ENCODE measurements at regions not wholly inside any gene's neighbourhood (a gene's known extent, or its start where the extent isn't known, plus 50 kb on each side); places are given as distances from the start of the nearest gene placed in this dataset.

DNA sequence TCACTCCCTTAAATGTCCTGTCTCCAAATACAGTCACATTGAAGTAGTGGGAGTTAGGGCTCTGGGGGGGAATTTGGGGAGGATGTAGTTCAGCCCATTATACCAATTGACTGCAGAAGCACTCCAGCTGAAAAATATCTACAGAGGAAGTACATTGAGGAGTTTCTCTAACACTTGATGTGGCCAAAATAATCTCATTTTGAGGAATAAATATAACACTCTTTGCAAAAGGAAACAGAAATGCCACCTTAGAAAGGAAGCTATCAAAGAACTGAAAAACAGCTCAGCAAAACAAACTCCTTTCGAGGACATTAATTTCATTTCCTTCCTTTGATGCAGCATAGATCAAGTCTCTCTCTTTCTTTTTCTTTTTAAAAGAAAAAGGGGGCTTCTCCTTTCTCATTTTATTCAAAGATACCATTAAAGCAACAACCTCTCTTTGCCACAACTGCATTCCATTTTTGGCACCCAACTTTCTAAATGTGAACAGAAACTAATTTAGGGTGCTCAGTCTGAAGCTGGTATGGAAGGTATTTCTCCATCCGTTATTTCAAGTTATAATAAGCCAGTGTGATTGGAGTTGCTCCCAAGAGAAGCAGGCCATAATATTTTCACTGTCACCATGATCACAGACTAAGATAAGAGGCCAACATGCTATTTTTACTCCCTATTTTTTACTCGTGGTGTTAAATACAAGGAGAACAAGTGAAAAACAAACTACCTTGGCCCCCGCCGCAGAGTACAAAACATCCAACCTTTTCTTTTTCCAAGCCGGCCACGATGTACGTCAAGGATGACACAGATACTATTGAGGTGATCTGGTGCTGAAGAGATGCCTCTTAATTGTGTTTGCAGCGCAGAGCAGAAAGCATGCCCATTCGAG, 230.4 kb upstream of the GATB start:
- CTCF ChIA-PET = no interaction called here

GRCh38 chr4:151990201-151990600, 229.4 kb upstream of the GATB start:
- POLR2A ChIA-PET = no interaction called here
- H3K9me3 ChIP-seq (ENCODE audit: control extremely low read depth in 1 of 5, control insufficient read depth in 4 of 5, insufficient read depth in 2 of 5, low read depth in 1 of 5, low read length in 4 of 5) = no peaks in the 10 kb centered on the region
- no peak overlapping the region for H3K27ac ChIP-seq (ENCODE audit: insufficient read depth in 1 of 2, low read depth in 1 of 2, low read length in 2 of 2, poor library complexity in 1 of 2, severe bottlenecking in 2 of 2)
- no peak overlapping the region for H3K4me3 ChIP-seq (ENCODE audit: control insufficient read depth in 1 of 7, extremely low read depth in 1 of 7, insufficient read depth in 4 of 7, low read depth in 2 of 7, low read length in 6 of 7)
- no peak for DNase-seq
- no peaks in the 10 kb centered on the region for H3K27me3 ChIP-seq (replicated peaks in 2 of 5; ENCODE audit: control insufficient read depth in 4 of 5, insufficient read depth in 5 of 5, low read length in 4 of 5)
- H3K4me1 ChIP-seq (ENCODE audit: control extremely low read depth in 1 of 4, control insufficient read depth in 4 of 4, insufficient read depth in 4 of 4, low read length in 3 of 4) = no peaks in the 10 kb centered on the region
- CTCF ChIA-PET = no interaction called here
- no peaks in the 10 kb centered on the region for H3K36me3 ChIP-seq (ENCODE audit: control insufficient read depth in 4 of 4, insufficient read depth in 4 of 4, low read length in 3 of 4)
- WGBS (ENCODE audit: insufficient coverage) = 100% methylated on average over 2 of the region's 4 CpGs

More for the DNA sequence above, 230.4 kb upstream of the GATB start:
- DNase-seq = no peak
- Histone ChIP-seq H3K9me3 (ENCODE audit: control extremely low read depth in 1 of 5, control insufficient read depth in 4 of 5, insufficient read depth in 2 of 5, low read depth in 1 of 5, low read length in 4 of 5) (no peaks in the 10 kb centered on the region), H3K27me3 (replicated peaks in 2 of 5; ENCODE audit: control insufficient read depth in 4 of 5, insufficient read depth in 5 of 5, low read length in 4 of 5) (no peaks in the 10 kb centered on the region), H3K27ac (ENCODE audit: insufficient read depth in 1 of 2, low read depth in 1 of 2, low read length in 2 of 2, poor library complexity in 1 of 2, severe bottlenecking in 2 of 2) (no peak overlapping the region), H3K4me1 (ENCODE audit: control extremely low read depth in 1 of 4, control insufficient read depth in 4 of 4, insufficient read depth in 4 of 4, low read length in 3 of 4) (no peaks in the 10 kb centered on the region), H3K36me3 (ENCODE audit: control insufficient read depth in 4 of 4, insufficient read depth in 4 of 4, low read length in 3 of 4) (no peaks in the 10 kb centered on the region), H3K4me3 (ENCODE audit: control insufficient read depth in 1 of 7, extremely low read depth in 1 of 7, insufficient read depth in 4 of 7, low read depth in 2 of 7, low read length in 6 of 7) (no peak overlapping the region)
- POLR2A ChIA-PET = interaction anchor here (0.5 kb wide), 1 partner anchor 353 kb away, joined by 6 read pairs; no protein-coding TSS in a partner anchor
- WGBS (ENCODE audit: insufficient coverage) = 80% methylated on average over 4 of the region's 10 CpGs

GRCh38 chr4:151988591-151988990, 227.8 kb upstream of the GATB start:
- H3K4me3 ChIP-seq (ENCODE audit: control insufficient read depth in 1 of 7, extremely low read depth in 1 of 7, insufficient read depth in 4 of 7, low read depth in 2 of 7, low read length in 6 of 7) = no peak overlapping the region
- H3K4me1 ChIP-seq (ENCODE audit: control extremely low read depth in 1 of 4, control insufficient read depth in 4 of 4, insufficient read depth in 4 of 4, low read length in 3 of 4) = no peaks in the 10 kb centered on the region
- CTCF ChIA-PET = interaction anchor here (0.6 kb wide), 1 partner anchor 407 kb away, joined by 3 read pairs; no protein-coding TSS in a partner anchor
- POLR2A ChIA-PET = no interaction called here
- 100% methylated on average over 2 of the region's 2 CpGs for whole genome bisulfite sequencing (ENCODE audit: insufficient coverage)
- no peaks in the 10 kb centered on the region for H3K9me3 ChIP-seq (ENCODE audit: control extremely low read depth in 1 of 5, control insufficient read depth in 4 of 5, insufficient read depth in 2 of 5, low read depth in 1 of 5, low read length in 4 of 5)
- no peak for DNase-seq
- H3K27ac ChIP-seq (ENCODE audit: insufficient read depth in 1 of 2, low read depth in 1 of 2, low read length in 2 of 2, poor library complexity in 1 of 2, severe bottlenecking in 2 of 2) = no peak overlapping the region
- H3K27me3 ChIP-seq (replicated peaks in 2 of 5; ENCODE audit: control insufficient read depth in 4 of 5, insufficient read depth in 5 of 5, low read length in 4 of 5) = no peaks in the 10 kb centered on the region
- H3K36me3 ChIP-seq (ENCODE audit: control insufficient read depth in 4 of 4, insufficient read depth in 4 of 4, low read length in 3 of 4) = no peaks in the 10 kb centered on the region

DNA sequence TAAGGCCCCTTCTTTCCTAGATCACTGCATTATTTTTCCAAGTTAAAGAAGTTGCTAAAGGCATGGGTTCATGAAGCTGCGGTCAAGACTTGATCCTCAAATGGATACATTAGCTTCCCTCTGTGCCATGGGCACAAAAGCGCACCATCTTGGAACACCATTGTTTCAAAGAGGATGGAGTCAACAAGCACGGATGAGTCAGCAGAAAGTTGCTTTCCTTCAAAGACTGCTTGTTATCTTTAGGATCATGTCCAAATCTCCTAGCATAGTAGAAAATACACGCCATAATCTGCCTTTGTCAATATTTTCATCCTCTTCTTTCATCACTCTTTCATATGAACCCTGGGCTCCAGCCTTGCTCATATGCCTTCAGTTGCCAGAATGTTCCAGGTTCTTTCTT, 226.8 kb upstream of the GATB start:
- Histone ChIP-seq H3K4me3 (ENCODE audit: control insufficient read depth in 1 of 7, extremely low read depth in 1 of 7, insufficient read depth in 4 of 7, low read depth in 2 of 7, low read length in 6 of 7) (no peak overlapping the region), H3K36me3 (ENCODE audit: control insufficient read depth in 4 of 4, insufficient read depth in 4 of 4, low read length in 3 of 4) (no peaks in the 10 kb centered on the region), H3K9me3 (ENCODE audit: control extremely low read depth in 1 of 5, control insufficient read depth in 4 of 5, insufficient read depth in 2 of 5, low read depth in 1 of 5, low read length in 4 of 5) (no peaks in the 10 kb centered on the region), H3K4me1 (ENCODE audit: control extremely low read depth in 1 of 4, control insufficient read depth in 4 of 4, insufficient read depth in 4 of 4, low read length in 3 of 4) (no peaks in the 10 kb centered on the region), H3K27me3 (replicated peaks in 2 of 5; ENCODE audit: control insufficient read depth in 4 of 5, insufficient read depth in 5 of 5, low read length in 4 of 5) (no peaks in the 10 kb centered on the region), H3K27ac (ENCODE audit: insufficient read depth in 1 of 2, low read depth in 1 of 2, low read length in 2 of 2, poor library complexity in 1 of 2, severe bottlenecking in 2 of 2) (no peak overlapping the region)
- DNase-seq = no peak
- whole genome bisulfite sequencing (ENCODE audit: insufficient coverage) = 96% methylated on average over 4 of the region's 4 CpGs
- CTCF ChIA-PET = no interaction called here
- POLR2A ChIA-PET = no interaction called here

DNA sequence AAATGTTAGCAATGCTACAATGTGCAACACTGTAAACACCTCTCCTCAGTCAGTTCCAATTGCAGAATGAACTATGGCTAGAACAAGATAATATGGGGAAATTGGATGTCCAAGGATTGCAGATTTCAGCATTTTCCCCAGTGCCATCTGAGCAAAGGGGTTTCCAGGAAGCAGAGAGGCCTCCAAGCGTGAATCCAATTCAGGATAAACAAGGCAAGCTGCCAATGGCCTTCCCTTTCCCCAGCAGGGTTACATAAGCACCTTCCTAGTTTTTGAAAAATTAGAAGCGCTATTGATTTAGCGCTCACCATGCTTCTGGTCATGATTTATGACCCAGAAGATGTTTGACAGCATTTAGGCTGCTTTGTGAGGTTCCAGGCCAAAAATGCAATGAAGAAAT, 223.0 kb upstream of the GATB start:
- DNase-seq = no peak
- ChIA-PET CTCF (no interaction called here), POLR2A (no interaction called here)
- WGBS (ENCODE audit: insufficient coverage) = 94% methylated on average over 3 of the region's 3 CpGs
- Histone ChIP-seq H3K36me3 (ENCODE audit: control insufficient read depth in 4 of 4, insufficient read depth in 4 of 4, low read length in 3 of 4) (no peaks in the 10 kb centered on the region), H3K9me3 (ENCODE audit: control extremely low read depth in 1 of 5, control insufficient read depth in 4 of 5, insufficient read depth in 2 of 5, low read depth in 1 of 5, low read length in 4 of 5) (peaks cover 0 to 1% (median 0%) of the 10 kb centered on the region in 5 experiments), H3K27ac (ENCODE audit: insufficient read depth in 1 of 2, low read depth in 1 of 2, low read length in 2 of 2, poor library complexity in 1 of 2, severe bottlenecking in 2 of 2) (no peak overlapping the region), H3K4me3 (ENCODE audit: control insufficient read depth in 1 of 7, extremely low read depth in 1 of 7, insufficient read depth in 4 of 7, low read depth in 2 of 7, low read length in 6 of 7) (no peak overlapping the region), H3K4me1 (ENCODE audit: control extremely low read depth in 1 of 4, control insufficient read depth in 4 of 4, insufficient read depth in 4 of 4, low read length in 3 of 4) (no peaks in the 10 kb centered on the region), H3K27me3 (replicated peaks in 2 of 5; ENCODE audit: control insufficient read depth in 4 of 5, insufficient read depth in 5 of 5, low read length in 4 of 5) (peaks cover 0 to 1% (median 0%) of the 10 kb centered on the region in 5 experiments)

- no peak for DNase-seq
- ChIA-PET POLR2A (no interaction called here), CTCF (no interaction called here)
- peaks cover 0 to 1% (median 0%) of the 10 kb centered on the region in 5 experiments for H3K27me3 ChIP-seq (replicated peaks in 2 of 5; ENCODE audit: control insufficient read depth in 4 of 5, insufficient read depth in 5 of 5, low read length in 4 of 5)
- no peaks in the 10 kb centered on the region for H3K4me1 ChIP-seq (ENCODE audit: control extremely low read depth in 1 of 4, control insufficient read depth in 4 of 4, insufficient read depth in 4 of 4, low read length in 3 of 4)
- H3K27ac ChIP-seq (ENCODE audit: insufficient read depth in 1 of 2, low read depth in 1 of 2, low read length in 2 of 2, poor library complexity in 1 of 2, severe bottlenecking in 2 of 2) = no peak overlapping the region
- WGBS (ENCODE audit: insufficient coverage) = 100% methylated on average over 1 of the region's 4 CpGs
- peaks cover 0 to 19% (median 9%) of the 10 kb centered on the region in 5 experiments for H3K9me3 ChIP-seq (ENCODE audit: control extremely low read depth in 1 of 5, control insufficient read depth in 4 of 5, insufficient read depth in 2 of 5, low read depth in 1 of 5, low read length in 4 of 5)
- no peaks in the 10 kb centered on the region for H3K36me3 ChIP-seq (ENCODE audit: control insufficient read depth in 4 of 4, insufficient read depth in 4 of 4, low read length in 3 of 4)
- H3K4me3 ChIP-seq (ENCODE audit: control insufficient read depth in 1 of 7, extremely low read depth in 1 of 7, insufficient read depth in 4 of 7, low read depth in 2 of 7, low read length in 6 of 7) = no peak overlapping the region
Observed at GRCh38 chr4:151979819-151980218, 219.0 kb upstream of the GATB start.

DNA sequence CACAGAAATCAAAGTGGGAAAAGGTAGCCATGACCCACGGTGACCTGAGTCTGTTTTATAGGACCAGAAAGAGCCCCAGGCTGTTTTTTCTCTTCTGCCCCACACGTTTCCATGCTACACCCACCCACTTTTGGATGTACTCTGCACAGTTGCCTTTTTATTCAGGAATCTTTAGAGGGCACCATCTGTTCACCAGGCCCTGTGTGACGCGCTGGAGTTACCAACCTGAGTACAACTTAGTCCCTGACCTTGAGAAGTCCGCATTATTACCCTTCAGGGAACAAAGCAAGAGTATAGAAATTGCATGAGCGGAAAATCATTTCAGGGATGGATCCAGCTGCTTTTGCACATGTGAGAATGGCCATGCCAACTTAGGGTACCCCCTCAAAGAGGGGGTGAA, 207.8 kb upstream of the GATB start:
- CTCF ChIA-PET = no interaction called here
- POLR2A ChIA-PET = no interaction called here
- Histone ChIP-seq H3K36me3 (ENCODE audit: control insufficient read depth in 4 of 4, insufficient read depth in 4 of 4, low read length in 3 of 4) (no peaks in the 10 kb centered on the region), H3K4me1 (ENCODE audit: control extremely low read depth in 1 of 4, control insufficient read depth in 4 of 4, insufficient read depth in 4 of 4, low read length in 3 of 4) (no peaks in the 10 kb centered on the region), H3K9me3 (ENCODE audit: control extremely low read depth in 1 of 5, control insufficient read depth in 4 of 5, insufficient read depth in 2 of 5, low read depth in 1 of 5, low read length in 4 of 5) (no peaks in the 10 kb centered on the region), H3K4me3 (ENCODE audit: control insufficient read depth in 1 of 7, extremely low read depth in 1 of 7, insufficient read depth in 4 of 7, low read depth in 2 of 7, low read length in 6 of 7) (no peak overlapping the region), H3K27ac (ENCODE audit: insufficient read depth in 1 of 2, low read depth in 1 of 2, low read length in 2 of 2, poor library complexity in 1 of 2, severe bottlenecking in 2 of 2) (no peak overlapping the region), H3K27me3 (replicated peaks in 2 of 5; ENCODE audit: control insufficient read depth in 4 of 5, insufficient read depth in 5 of 5, low read length in 4 of 5) (peaks cover 0 to 3% (median 0%) of the 10 kb centered on the region in 5 experiments)
- DNase-seq = no peak
- WGBS (ENCODE audit: insufficient coverage) = 92% methylated on average over 6 of the region's 6 CpGs
